Osteoblast (primary cell): ENCODE measurements at regions not wholly inside any gene's neighbourhood (a gene's known extent, or its start where the extent isn't known, plus 50 kb on each side); places are given as distances from the start of the nearest gene placed in this dataset.

Source experiments
- DNase-seq: peaks from one replicate; pipeline ENCODE4 v3.0.0; 2011; ENCODE audit warnings: low spot score, mixed read lengths; ENCODE audit not compliant: insufficient read length; ENCODE audit errors: missing footprints
- H2AFZ ChIP-seq: 2 replicates; pipeline ENCODE4 v1.6.0; 2011; ENCODE audit warnings: mild to moderate bottlenecking, low read length
- H3K27ac ChIP-seq: 2 replicates; pipeline ENCODE4 v1.5.1; 2011; ENCODE audit warnings: mild to moderate bottlenecking, low read depth, low read length, moderate library complexity
- H3K27me3 ChIP-seq: 2 replicates; pipeline ENCODE4 v1.6.0; 2012; ENCODE audit warnings: mild to moderate bottlenecking, control low read depth, inconsistent platforms, low read length, moderate library complexity; ENCODE audit not compliant: insufficient read depth
- H3K36me3 ChIP-seq: 2 replicates; pipeline ENCODE4 v1.5.1; 2011; ENCODE audit warnings: mild to moderate bottlenecking, low read length, control low read depth, moderate library complexity; ENCODE audit not compliant: insufficient read depth
- H3K4me1 ChIP-seq: 2 replicates; pipeline ENCODE4 v1.5.1; 2011; ENCODE audit warnings: mild to moderate bottlenecking, low read length, control low read depth, moderate library complexity; ENCODE audit not compliant: insufficient read depth
- H3K4me2 ChIP-seq: 2 replicates; pipeline ENCODE4 v1.6.0; 2011; ENCODE audit warnings: mild to moderate bottlenecking, low read length; ENCODE audit not compliant: insufficient read depth
- H3K4me3 ChIP-seq: fragments of 200-600 bp; sonication (generic); 3 replicates; pipeline ENCODE4 v1.5.1; 2012; ENCODE audit warnings: mild to moderate bottlenecking, low read length, inconsistent platforms; ENCODE audit not compliant: insufficient read depth
- H3K79me2 ChIP-seq: 2 replicates; pipeline ENCODE4 v1.6.0; 2012; ENCODE audit warnings: mild to moderate bottlenecking, low read length, control low read depth, inconsistent platforms; ENCODE audit not compliant: insufficient read depth
- H3K9me3 ChIP-seq: 2 replicates; pipeline ENCODE4 v1.5.1; 2011; ENCODE audit warnings: low read depth, low read length, control low read depth
- H4K20me1 ChIP-seq: 2 replicates; pipeline ENCODE4 v1.6.0; 2012; ENCODE audit warnings: mild to moderate bottlenecking, low read length, control low read depth; ENCODE audit not compliant: insufficient read depth
- CTCF ChIP-seq: IDR thresholded peaks from 2 replicates; pipeline ENCODE4 v1.5.1; 2011; ENCODE audit warnings: mild to moderate bottlenecking, low read depth, low read length, moderate library complexity; ENCODE audit errors: extremely low read depth

GRCh38 chr20:50421356-50422340 lies 88.5 kb upstream of the PTPN1 start:
- no peak for TF ChIP-seq CTCF
- Histone ChIP-seq H3K27ac (no peak overlapping the region), H3K4me1 (peaks cover 14% of the 10 kb centered on the region), H3K79me2 (no peaks in the 10 kb centered on the region), H4K20me1 (no peaks in the 10 kb centered on the region), H3K9me3 (peaks cover 3% of the 10 kb centered on the region), H2AFZ (no peak overlapping the region), H3K4me2 (no peak overlapping the region), H3K27me3 (no peaks in the 10 kb centered on the region), H3K36me3 (no peaks in the 10 kb centered on the region), H3K4me3 (no peak overlapping the region)
- DNase-seq = peak; percentile 21

GRCh38 chr20:50423758-50424157 lies 86.4 kb upstream of the PTPN1 start:
- Histone ChIP-seq H4K20me1 (no peaks in the 10 kb centered on the region), H3K79me2 (no peaks in the 10 kb centered on the region), H3K4me1 (peaks cover 14% of the 10 kb centered on the region), H3K36me3 (no peaks in the 10 kb centered on the region), H3K27ac (peak overlapping the region; percentile 57), H3K9me3 (peaks cover 3% of the 10 kb centered on the region), H3K27me3 (no peaks in the 10 kb centered on the region), H2AFZ (no peak overlapping the region), H3K4me2 (no peak overlapping the region), H3K4me3 (no peak overlapping the region)
- DNase-seq = no peak
- no peak for TF ChIP-seq CTCF

GRCh38 chr20:50425076-50425475 lies 85.1 kb upstream of the PTPN1 start:
- peak; percentile 79 for DNase-seq
- no peak overlapping the region for H2AFZ ChIP-seq
- H3K36me3 ChIP-seq = no peaks in the 10 kb centered on the region
- H3K4me3 ChIP-seq = no peak overlapping the region
- H3K9me3 ChIP-seq = peaks cover 3% of the 10 kb centered on the region
- H3K4me2 ChIP-seq = no peak overlapping the region
- no peaks in the 10 kb centered on the region for H4K20me1 ChIP-seq
- no peak for TF ChIP-seq CTCF
- H3K27ac ChIP-seq = no peak overlapping the region
- no peaks in the 10 kb centered on the region for H3K79me2 ChIP-seq
- peaks cover 14% of the 10 kb centered on the region for H3K4me1 ChIP-seq
- H3K27me3 ChIP-seq = no peaks in the 10 kb centered on the region
